ENCODE measurements at regions not wholly inside any gene's neighbourhood (a gene's known extent, or its start where the extent isn't known, plus 50 kb on each side); places are given as distances from the start of the nearest gene placed in this dataset.
"Not testable (repeated sequence)": the region's sequence is repeated elsewhere in the genome, so short reads cannot be mapped to it uniquely, and the experiment has no call there.

- no peaks in the 10 kb centered on the region for H3K4me1 Mint-ChIP-seq
- Histone ChIP-seq H3K4me2 (replicated peaks; ENCODE audit: low read depth, low read length, poor library complexity, severe bottlenecking) (no peak overlapping the region), H3K27ac (ENCODE audit: low read length in 2 of 2) (no peak overlapping the region), H3K79me2 (ENCODE audit: control insufficient read depth, insufficient read depth, low read length) (no peaks in the 10 kb centered on the region), H3K4me1 (ENCODE audit: control insufficient read depth in 2 of 2, insufficient read depth in 2 of 2, low read length in 2 of 2) (no peaks in the 10 kb centered on the region), H3K4me3 (ENCODE audit: control extremely low read depth in 1 of 5, extremely low read depth in 1 of 5, insufficient read depth in 1 of 5, low read depth in 2 of 5, low read length in 4 of 5) (no peak overlapping the region), H4K20me1 (ENCODE audit: control insufficient read depth, insufficient read depth, low read length, poor library complexity, severe bottlenecking) (no peaks in the 10 kb centered on the region), H3K36me3 (replicated peaks in 1 of 2; ENCODE audit: control extremely low read depth in 1 of 2, control insufficient read depth in 1 of 2, extremely low read depth in 1 of 2, insufficient read depth in 2 of 2, low read length in 1 of 2) (no peaks in the 10 kb centered on the region), H3K9ac (ENCODE audit: low read length) (no peak overlapping the region), H3K9me3 (ENCODE audit: control extremely low read depth in 1 of 3, control insufficient read depth in 2 of 3, insufficient read depth in 1 of 3, low read length in 2 of 3) (peaks cover 0 to 1% (median 0%) of the 10 kb centered on the region in 3 donors), H2AFZ (ENCODE audit: insufficient read depth, low read depth, low read length, poor library complexity, severe bottlenecking) (no peak overlapping the region), H3K27me3 (replicated peaks in 1 of 4; ENCODE audit: control extremely low read depth in 1 of 4, control insufficient read depth in 3 of 4, insufficient read depth in 4 of 4, low read length in 3 of 4) (no peaks in the 10 kb centered on the region)
- WGBS (ENCODE audit: insufficient coverage), result 90% methylated on average over 2 of the region's 6 CpGs
- POLR2A ChIA-PET, result no interaction called here
- no peak overlapping the region for H3K4me3 Mint-ChIP-seq
- CTCF ChIA-PET, result no interaction called here
- DNase-seq (no peak), ATAC-seq (ENCODE audit: low read depth) (no peak)
- intact Hi-C loops (cut with micrococcal nuclease), result no loop called here
- H3K9me3 Mint-ChIP-seq (ENCODE audit: insufficient read depth), result no peaks in the 10 kb centered on the region
- TF ChIP-seq, protein P1, sequence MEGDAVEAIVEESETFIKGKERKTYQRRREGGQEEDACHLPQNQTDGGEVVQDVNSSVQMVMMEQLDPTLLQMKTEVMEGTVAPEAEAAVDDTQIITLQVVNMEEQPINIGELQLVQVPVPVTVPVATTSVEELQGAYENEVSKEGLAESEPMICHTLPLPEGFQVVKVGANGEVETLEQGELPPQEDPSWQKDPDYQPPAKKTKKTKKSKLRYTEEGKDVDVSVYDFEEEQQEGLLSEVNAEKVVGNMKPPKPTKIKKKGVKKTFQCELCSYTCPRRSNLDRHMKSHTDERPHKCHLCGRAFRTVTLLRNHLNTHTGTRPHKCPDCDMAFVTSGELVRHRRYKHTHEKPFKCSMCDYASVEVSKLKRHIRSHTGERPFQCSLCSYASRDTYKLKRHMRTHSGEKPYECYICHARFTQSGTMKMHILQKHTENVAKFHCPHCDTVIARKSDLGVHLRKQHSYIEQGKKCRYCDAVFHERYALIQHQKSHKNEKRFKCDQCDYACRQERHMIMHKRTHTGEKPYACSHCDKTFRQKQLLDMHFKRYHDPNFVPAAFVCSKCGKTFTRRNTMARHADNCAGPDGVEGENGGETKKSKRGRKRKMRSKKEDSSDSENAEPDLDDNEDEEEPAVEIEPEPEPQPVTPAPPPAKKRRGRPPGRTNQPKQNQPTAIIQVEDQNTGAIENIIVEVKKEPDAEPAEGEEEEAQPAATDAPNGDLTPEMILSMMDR (IDR thresholded peaks at IDR 0.05), result no peak
- no peak for TF ChIP-seq EZH2 (IDR thresholded peaks at IDR 0.05; ENCODE audit: borderline replicate concordance, insufficient read depth, low read depth, low read length, poor library complexity, severe bottlenecking)
- no peak overlapping the region for H3K27ac Mint-ChIP-seq
- H3K27me3 Mint-ChIP-seq, result no peaks in the 10 kb centered on the region
These were observed 276.9 kb upstream of the TOM1L1 start for GRCh38 chr17:54623746-54624145.

- Histone ChIP-seq H3K4me1 (ENCODE audit: control insufficient read depth in 2 of 2, insufficient read depth in 2 of 2, low read length in 2 of 2) (no peaks in the 10 kb centered on the region), H3K9me3 (ENCODE audit: control extremely low read depth in 1 of 3, control insufficient read depth in 2 of 3, insufficient read depth in 1 of 3, low read length in 2 of 3) (no peaks in the 10 kb centered on the region), H2AFZ (ENCODE audit: insufficient read depth, low read depth, low read length, poor library complexity, severe bottlenecking) (no peak overlapping the region), H3K79me2 (ENCODE audit: control insufficient read depth, insufficient read depth, low read length) (no peaks in the 10 kb centered on the region), H3K4me3 (ENCODE audit: control extremely low read depth in 1 of 5, extremely low read depth in 1 of 5, insufficient read depth in 1 of 5, low read depth in 2 of 5, low read length in 4 of 5) (no peak overlapping the region), H3K9ac (ENCODE audit: low read length) (no peak overlapping the region), H3K27ac (ENCODE audit: low read length in 2 of 2) (no peak overlapping the region), H3K27me3 (replicated peaks in 1 of 4; ENCODE audit: control extremely low read depth in 1 of 4, control insufficient read depth in 3 of 4, insufficient read depth in 4 of 4, low read length in 3 of 4) (no peaks in the 10 kb centered on the region), H4K20me1 (ENCODE audit: control insufficient read depth, insufficient read depth, low read length, poor library complexity, severe bottlenecking) (no peaks in the 10 kb centered on the region), H3K4me2 (replicated peaks; ENCODE audit: low read depth, low read length, poor library complexity, severe bottlenecking) (no peak overlapping the region), H3K36me3 (replicated peaks in 1 of 2; ENCODE audit: control extremely low read depth in 1 of 2, control insufficient read depth in 1 of 2, extremely low read depth in 1 of 2, insufficient read depth in 2 of 2, low read length in 1 of 2) (no peaks in the 10 kb centered on the region)
- TF ChIP-seq, protein P1 (IDR thresholded peaks at IDR 0.05), result no peak
- TF ChIP-seq EZH2 (IDR thresholded peaks at IDR 0.05; ENCODE audit: borderline replicate concordance, insufficient read depth, low read depth, low read length, poor library complexity, severe bottlenecking), result no peak
- ChIA-PET POLR2A (no interaction called here), CTCF (no interaction called here)
- H3K4me3 Mint-ChIP-seq, result no peak overlapping the region
- no peaks in the 10 kb centered on the region for H3K4me1 Mint-ChIP-seq
- H3K27me3 Mint-ChIP-seq, result no peaks in the 10 kb centered on the region
- intact Hi-C loops (cut with micrococcal nuclease), result no loop called here
- no CpG with 5 or more reads among the region's 2 CpGs for WGBS (ENCODE audit: insufficient coverage)
- H3K27ac Mint-ChIP-seq, result no peak overlapping the region
- DNase-seq (no peak), ATAC-seq (ENCODE audit: low read depth) (no peak)
- H3K9me3 Mint-ChIP-seq (ENCODE audit: insufficient read depth), result no peaks in the 10 kb centered on the region
These were observed 274.4 kb upstream of the TOM1L1 start for GRCh38 chr17:54626146-54626703.

GRCh38 chr17:54639426-54639825 is 261.2 kb upstream of the TOM1L1 start:
- 73% methylated on average over 6 of the region's 6 CpGs for WGBS (ENCODE audit: insufficient coverage)
- H3K27me3 Mint-ChIP-seq; H3K79me2 ChIP-seq (ENCODE audit: control insufficient read depth, insufficient read depth, low read length); DNase-seq; H3K9ac ChIP-seq (ENCODE audit: low read length); H3K27ac Mint-ChIP-seq; H3K27me3 ChIP-seq (replicated peaks in 1 of 4; ENCODE audit: control extremely low read depth in 1 of 4, control insufficient read depth in 3 of 4, insufficient read depth in 4 of 4, low read length in 3 of 4); H2AFZ ChIP-seq (ENCODE audit: insufficient read depth, low read depth, low read length, poor library complexity, severe bottlenecking); H3K9me3 Mint-ChIP-seq (ENCODE audit: insufficient read depth); ATAC-seq (ENCODE audit: low read depth); H4K20me1 ChIP-seq (ENCODE audit: control insufficient read depth, insufficient read depth, low read length, poor library complexity, severe bottlenecking); H3K36me3 ChIP-seq (replicated peaks in 1 of 2; ENCODE audit: control extremely low read depth in 1 of 2, control insufficient read depth in 1 of 2, extremely low read depth in 1 of 2, insufficient read depth in 2 of 2, low read length in 1 of 2); H3K4me2 ChIP-seq (replicated peaks; ENCODE audit: low read depth, low read length, poor library complexity, severe bottlenecking); H3K4me3 Mint-ChIP-seq; POLR2A ChIA-PET; H3K4me1 ChIP-seq (ENCODE audit: control insufficient read depth in 2 of 2, insufficient read depth in 2 of 2, low read length in 2 of 2); intact Hi-C loops (cut with micrococcal nuclease); H3K4me1 Mint-ChIP-seq; H3K27ac ChIP-seq (ENCODE audit: low read length in 2 of 2); CTCF ChIA-PET; H3K4me3 ChIP-seq (ENCODE audit: control extremely low read depth in 1 of 5, extremely low read depth in 1 of 5, insufficient read depth in 1 of 5, low read depth in 2 of 5, low read length in 4 of 5): not testable (repeated sequence)
- peaks cover 0 to 11% (median 0%) of the 10 kb centered on the region in 3 donors for H3K9me3 ChIP-seq (ENCODE audit: control extremely low read depth in 1 of 3, control insufficient read depth in 2 of 3, insufficient read depth in 1 of 3, low read length in 2 of 3)
